NCI-H2029 treated with DMSO at 0.1 percent for 48 hours (cell line): ENCODE measurements at regions not wholly inside any gene's neighbourhood (a gene's known extent, or its start where the extent isn't known, plus 50 kb on each side); places are given as distances from the start of the nearest gene placed in this dataset.

Experiments used
- DNase-seq: peaks from one replicate; lab custom pipeline; 2025; lab: John Stamatoyannopoulos, UW

DNA sequence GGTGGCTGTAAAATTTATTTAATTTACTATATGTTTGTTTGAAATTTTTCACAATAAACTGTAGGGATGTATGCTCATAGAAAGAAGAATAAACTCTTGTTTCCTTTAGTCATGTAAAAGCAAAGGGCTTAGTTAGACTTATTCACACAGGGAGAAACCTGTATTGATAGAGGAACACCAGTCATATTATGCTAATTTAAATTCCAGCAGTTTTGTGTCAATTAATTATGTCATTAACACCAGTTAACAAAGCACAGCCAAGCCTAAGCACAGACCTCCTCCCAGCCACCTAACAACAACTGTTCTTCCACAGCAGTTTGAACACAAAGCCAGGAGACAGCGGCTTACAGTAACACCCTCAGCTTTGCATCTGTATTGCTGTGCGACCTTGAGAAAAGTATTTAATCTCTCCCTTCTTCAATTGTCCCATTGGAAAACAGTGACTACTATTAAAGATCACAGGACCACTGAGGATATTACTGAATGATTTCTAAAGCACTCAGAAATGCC lies 260.8 kb upstream of the RRP15 start:
- DNase-seq = no peak

- DNase-seq = no peak
Observed at GRCh38 chr1:218025454-218025853, 259.6 kb upstream of the RRP15 start.

- DNase-seq = no peak
Observed at GRCh38 chr1:218027152-218027551, 257.9 kb upstream of the RRP15 start.

- DNase-seq = no peak
Observed at GRCh38 chr1:218030846-218031245, 254.2 kb upstream of the RRP15 start.

DNA sequence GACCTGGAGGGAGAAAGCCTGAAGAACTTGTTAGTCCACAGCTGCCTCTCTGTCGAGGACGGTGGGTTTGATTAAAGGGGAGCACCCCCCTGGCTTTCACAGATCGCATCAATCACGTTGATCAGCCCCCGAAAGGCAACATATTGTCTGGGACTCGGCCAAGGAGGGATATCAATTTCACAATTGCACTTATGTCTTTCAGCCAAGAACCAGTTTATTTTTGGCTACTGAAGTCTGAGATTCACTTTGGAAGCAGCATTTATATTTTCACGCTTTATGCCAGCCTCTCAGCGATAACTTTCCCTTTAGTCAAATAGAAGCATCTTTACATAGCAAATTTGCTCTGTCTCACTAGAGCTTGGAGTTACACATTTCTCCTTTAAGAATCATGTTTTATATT lies 253.2 kb upstream of the RRP15 start:
- no peak for DNase-seq

- no peak for DNase-seq
Observed at GRCh38 chr1:218034468-218034867, 250.6 kb upstream of the RRP15 start.

DNA sequence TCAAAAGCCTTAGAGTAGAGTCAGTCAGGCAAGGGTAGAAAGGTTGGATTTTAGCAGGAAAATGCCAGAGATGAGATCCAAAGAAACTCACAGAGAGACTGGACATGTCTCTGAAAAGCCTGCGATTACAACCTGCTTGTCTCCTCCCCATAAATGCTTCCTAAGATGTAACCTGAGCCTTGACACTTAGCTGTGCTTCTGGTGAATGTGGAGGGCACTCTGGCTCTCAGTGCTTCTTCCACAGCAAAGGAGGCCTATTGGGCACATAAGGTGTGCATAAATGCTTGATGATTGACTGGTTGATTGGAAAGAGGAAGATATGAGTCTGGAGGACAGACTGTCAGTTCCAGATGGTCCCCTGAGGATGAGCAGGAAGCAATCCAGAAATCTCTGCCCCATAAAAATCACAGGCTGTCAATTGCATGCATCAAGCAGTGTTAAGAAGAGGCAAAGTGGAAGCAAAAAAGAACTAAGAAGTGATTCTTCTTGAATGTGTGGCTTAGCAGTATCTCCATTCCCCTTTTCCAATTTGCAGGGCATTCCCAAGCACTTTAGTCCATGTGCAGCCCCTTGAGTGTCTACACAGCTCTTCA lies 236.2 kb upstream of the RRP15 start:
- no peak for DNase-seq

DNA sequence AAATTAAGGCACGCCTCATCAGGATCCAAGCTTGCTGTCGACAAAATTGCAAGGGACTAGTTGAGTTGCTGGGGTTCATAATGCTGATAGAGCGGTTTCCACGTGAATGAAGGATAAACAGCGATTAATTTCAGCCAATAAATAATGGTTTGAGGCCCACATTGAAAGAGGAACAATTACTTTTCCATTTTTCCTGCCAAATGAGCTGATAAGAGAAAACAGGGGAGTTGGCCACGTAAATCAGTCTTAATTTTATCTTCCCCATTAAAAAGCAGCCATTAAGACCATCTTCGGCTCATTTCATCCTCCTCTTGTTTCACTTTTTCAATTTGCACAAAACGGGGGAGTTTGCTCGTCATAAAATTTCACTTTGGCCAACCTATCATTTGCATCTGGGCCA lies 235.5 kb upstream of the RRP15 start:
- DNase-seq = no peak

- DNase-seq = no peak
Observed at GRCh38 chr1:218058730-218059129, 226.4 kb upstream of the RRP15 start.

GRCh38 chr1:218064426-218064825 lies 220.7 kb upstream of the RRP15 start:
- no peak for DNase-seq

GRCh38 chr1:218066332-218066731 lies 218.8 kb upstream of the RRP15 start:
- DNase-seq = no peak

DNA sequence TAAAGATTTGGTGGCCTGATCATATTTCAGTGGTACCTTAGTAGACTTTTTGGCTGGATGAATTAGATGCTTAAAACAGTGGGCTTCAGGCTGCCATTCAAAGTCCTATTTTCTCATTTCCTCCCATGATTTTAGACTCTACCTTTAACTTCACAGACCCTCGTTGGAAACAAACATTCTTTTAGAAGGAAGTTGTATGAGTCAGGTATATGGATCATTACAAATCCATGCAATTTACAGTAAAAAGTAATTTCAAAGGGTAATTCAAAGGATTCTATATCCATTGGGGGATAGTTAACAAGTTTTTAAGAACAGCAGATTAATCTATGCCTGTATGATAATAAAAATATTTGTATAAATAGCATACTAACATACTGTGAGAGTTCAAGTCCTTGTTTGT lies 216.9 kb upstream of the RRP15 start:
- DNase-seq = no peak

DNA sequence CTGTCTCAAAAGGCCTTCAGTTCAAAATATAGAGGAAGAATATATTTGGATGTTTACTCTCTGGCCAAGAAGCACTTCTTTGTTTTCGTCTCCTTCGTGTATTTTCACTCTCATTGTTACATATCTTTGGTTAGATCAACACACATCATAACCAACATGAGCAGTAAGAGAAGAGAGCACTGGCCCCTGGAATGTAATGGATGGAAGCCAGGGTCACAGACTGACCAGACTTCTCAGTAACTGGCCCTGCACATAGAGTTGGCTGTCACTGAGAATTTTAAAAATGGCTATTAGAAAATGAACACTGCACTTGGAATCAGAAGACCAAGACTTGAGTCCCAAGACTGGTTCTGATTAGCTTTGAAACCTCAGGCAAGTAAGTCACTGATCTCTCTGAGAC lies 215.9 kb upstream of the RRP15 start:
- DNase-seq = no peak

- no peak for DNase-seq
Observed at GRCh38 chr1:218073062-218073461, 212.0 kb upstream of the RRP15 start.

- no peak for DNase-seq
Observed at GRCh38 chr1:218078916-218079315, 206.2 kb upstream of the RRP15 start.

DNA sequence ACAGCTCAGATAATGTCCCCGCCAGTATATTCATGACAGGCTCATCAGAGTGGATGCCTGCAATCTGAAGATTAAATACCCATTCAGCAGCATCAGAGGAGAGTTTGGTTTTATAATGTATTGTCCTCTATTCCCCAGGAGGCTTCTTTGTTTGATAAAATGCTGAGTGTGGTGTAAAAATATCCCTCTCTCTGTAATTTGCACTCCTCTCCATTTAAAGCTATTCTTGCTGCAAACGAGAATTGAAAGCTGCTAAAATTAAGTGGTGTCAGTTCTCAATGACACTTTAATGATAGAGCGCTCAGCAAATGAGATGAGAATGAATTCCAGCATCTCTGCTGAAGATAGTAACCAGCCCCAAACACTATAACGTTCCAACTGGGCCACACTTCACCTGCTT lies 205.7 kb upstream of the RRP15 start:
- no peak for DNase-seq

- DNase-seq = no peak
Observed at GRCh38 chr1:218079820-218080219, 205.3 kb upstream of the RRP15 start.

- no peak for DNase-seq
Observed at GRCh38 chr1:218080863-218081262, 204.2 kb upstream of the RRP15 start.

GRCh38 chr1:218081358-218081757 lies 203.7 kb upstream of the RRP15 start:
- DNase-seq = no peak

- DNase-seq = no peak
Observed at GRCh38 chr1:218090459-218090858, 194.6 kb upstream of the RRP15 start.

GRCh38 chr1:218101409-218101808 lies 183.7 kb upstream of the RRP15 start:
- DNase-seq = no peak

DNA sequence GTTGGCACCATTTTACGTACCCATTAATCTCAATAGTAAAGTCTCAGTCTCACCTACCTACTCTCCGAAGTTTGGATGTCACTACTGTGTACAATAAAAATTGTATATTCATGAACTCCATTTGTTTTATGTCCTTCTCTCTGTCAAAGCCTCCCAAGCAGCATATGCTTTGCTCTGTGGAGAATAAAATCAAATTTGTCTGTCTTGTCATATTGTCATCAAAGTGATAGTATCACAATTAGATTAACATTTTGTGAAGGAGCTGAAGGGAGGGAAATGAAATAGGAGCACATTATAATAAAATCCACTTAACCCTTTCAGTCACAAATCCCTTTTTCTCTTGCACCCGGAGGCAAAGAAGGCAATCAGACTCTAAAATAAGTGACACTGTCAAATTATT lies 177.1 kb upstream of the RRP15 start:
- no peak for DNase-seq

GRCh38 chr1:218112862-218113261 lies 172.2 kb upstream of the RRP15 start:
- DNase-seq = no peak

DNA sequence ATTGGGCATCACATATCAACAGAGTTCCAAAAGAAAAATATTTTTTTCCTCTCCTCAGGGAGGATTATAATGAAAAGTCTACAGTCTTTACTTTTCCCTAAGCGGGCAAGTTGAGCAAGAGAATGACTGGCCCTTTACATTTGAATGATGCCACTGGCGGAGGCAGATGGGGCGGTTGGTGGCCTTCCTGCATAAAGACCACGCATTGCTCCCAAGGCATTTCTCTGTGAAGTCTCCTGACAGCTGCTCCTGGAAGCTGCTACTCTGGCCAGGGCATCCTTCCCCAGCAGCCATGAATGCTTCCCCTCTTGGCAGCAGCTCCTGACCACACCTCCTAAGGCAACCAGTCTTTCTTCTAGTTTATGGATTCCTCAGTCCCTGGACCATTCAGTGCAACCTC lies 161.1 kb upstream of the RRP15 start:
- DNase-seq = no peak

DNA sequence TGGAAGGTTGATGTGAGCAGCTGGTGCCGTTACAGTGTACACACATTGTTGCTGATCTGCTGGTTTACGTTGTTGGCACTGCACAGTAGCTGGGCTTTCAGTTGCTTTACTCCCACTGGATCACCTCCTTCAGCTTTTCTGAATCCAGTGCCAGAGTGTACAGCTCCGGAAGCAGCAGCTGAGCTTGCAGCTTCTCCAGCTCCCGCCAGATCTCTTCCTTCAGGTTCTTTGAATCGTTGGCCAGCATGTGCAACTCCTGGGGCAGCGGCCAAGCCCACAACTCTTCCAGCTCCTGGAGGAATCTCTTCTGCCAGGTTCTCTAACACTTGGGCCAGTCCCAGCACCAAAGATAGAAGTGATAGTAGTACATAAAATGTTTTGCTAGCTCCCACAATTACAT lies 149.7 kb upstream of the RRP15 start:
- DNase-seq = no peak
